ENCODE measurements at regions not wholly inside any gene's neighbourhood (a gene's known extent, or its start where the extent isn't known, plus 50 kb on each side); places are given as distances from the start of the nearest gene placed in this dataset.

- no peak for TF ChIP-seq JUND (IDR thresholded peaks at IDR 0.05; ENCODE audit: low read length)
- TF ChIP-seq FOSL1 (IDR thresholded peaks at IDR 0.05; ENCODE audit: insufficient read depth, low read depth, low read length), result no peak
Measured at GRCh38 chr6:132142768-132143167, 191.6 kb upstream of the CCN2 start (continued).

Data from H1 (cell line).